ENCODE measurements at regions not wholly inside any gene's neighbourhood (a gene's known extent, or its start where the extent isn't known, plus 50 kb on each side); places are given as distances from the start of the nearest gene placed in this dataset.

- no peak for FAIRE-seq
- POLR2A ChIA-PET = no interaction called here
These were observed 715.7 kb upstream of the ZP4 start for GRCh38 chr1:238606457-238606856.

More at GRCh38 chr1:238606457-238606856, 715.7 kb upstream of the ZP4 start:
- dilution Hi-C loops (cut with MboI; ENCODE audit: extremely low pct_ligation_motif_present, low sequenced_read_pairs) = no loop called here
- TF ChIP-seq POLR2AphosphoS5 (IDR thresholded peaks at IDR 0.05; ENCODE audit: insufficient read depth, low read depth, low read length) (no peak), EZH2 (IDR thresholded peaks at IDR 0.05; ENCODE audit: borderline replicate concordance, low read depth, low read length, severe bottlenecking) (no peak), GATA2 (IDR thresholded peaks at IDR 0.05; ENCODE audit: insufficient read depth, insufficient read length, low read depth, low read length) (no peak), MAX (IDR thresholded peaks at IDR 0.05; ENCODE audit: insufficient read depth, insufficient read length) (no peak), MYC (IDR thresholded peaks at IDR 0.05; ENCODE audit: low read depth, low read length) (no peak), JUN (IDR thresholded peaks at IDR 0.05; ENCODE audit: borderline replicate concordance, insufficient read depth, insufficient read length, low read depth) (no peak), POLR2A (IDR thresholded peaks at IDR 0.05; ENCODE audit: low read depth, low read length) (no peak), FOS (IDR thresholded peaks at IDR 0.05; ENCODE audit: borderline replicate concordance, insufficient read depth, low read length) (no peak), CTCF (IDR thresholded peaks at IDR 0.05; ENCODE audit: extremely low read depth in 1 of 2, insufficient read depth in 1 of 2, low read depth in 1 of 2, low read length in 2 of 2) (no peak)
- H2AFZ ChIP-seq (ENCODE audit: low read depth, low read length) = no peak overlapping the region
- BruUV-seq (replicated peaks) = no TSS peak
- intact Hi-C loops (cut with micrococcal nuclease) = no loop called here
- no peaks in the 10 kb centered on the region for H3K36me3 ChIP-seq (ENCODE audit: control insufficient read depth in 2 of 2, extremely low read depth in 1 of 2, insufficient read depth in 2 of 2, low read length in 2 of 2)
- H3K27ac ChIP-seq (ENCODE audit: insufficient read depth, low read depth, low read length) = no peak overlapping the region
- no peaks in the 10 kb centered on the region for H3K4me1 ChIP-seq (ENCODE audit: control insufficient read depth, extremely low read depth, insufficient read depth, low read length)
- DNase-seq (ENCODE audit: low read depth, low spot score) = no peak
- no peak overlapping the region for H3K4me2 ChIP-seq (ENCODE audit: insufficient read depth, low read length)
- no peaks in the 10 kb centered on the region for H3K79me2 ChIP-seq (ENCODE audit: control insufficient read depth, insufficient read depth, low read length)
- no peaks in the 10 kb centered on the region for H3K27me3 ChIP-seq (ENCODE audit: control insufficient read depth in 2 of 2, insufficient read depth in 2 of 2, low read length in 2 of 2)
- H3K9me1 ChIP-seq (replicated peaks; ENCODE audit: control insufficient read depth, extremely low read depth, insufficient read depth, low read length) = no peaks in the 10 kb centered on the region
- H4K20me1 ChIP-seq (replicated peaks; ENCODE audit: control insufficient read depth, extremely low read depth, insufficient read depth, low read length) = no peaks in the 10 kb centered on the region
- peaks cover 6% of the 10 kb centered on the region for H3K9me3 ChIP-seq (replicated peaks; ENCODE audit: control insufficient read depth, insufficient read depth, low read length)
- H3K4me3 ChIP-seq (replicated peaks in 1 of 3; ENCODE audit: insufficient read depth in 1 of 3, low read depth in 1 of 3, low read length in 3 of 3) = no peak overlapping the region
- CTCF ChIA-PET = no interaction called here
- H3K9ac ChIP-seq (replicated peaks; ENCODE audit: extremely low read depth, insufficient read depth, low read length) = no peak overlapping the region

Data from endothelial cell of umbilical vein (primary cell).